Astrocyte of the cerebellum (primary cell): ENCODE measurements at regions not wholly inside any gene's neighbourhood (a gene's known extent, or its start where the extent isn't known, plus 50 kb on each side); places are given as distances from the start of the nearest gene placed in this dataset.

Experiments used
- DNase-seq: peaks from one replicate; pipeline ENCODE4 v3.0.0-alpha.2; 2011; ENCODE audit warnings: low read depth
- H3K4me3 ChIP-seq: 2 replicates; pipeline ENCODE4 v1.5.1; 2011; ENCODE audit warnings: mild to moderate bottlenecking, low read depth, low read length, moderate library complexity
- CTCF ChIP-seq: IDR thresholded peaks from 2 replicates; pipeline ENCODE4 v1.5.1; 2012; ENCODE audit warnings: low read length, low read depth, moderate library complexity, mild to moderate bottlenecking; ENCODE audit errors: missing control alignments
- in situ Hi-C: cut with HindIII; loops from 2 replicates; pipeline ENCODE4 v1.10.0; 2017; ENCODE audit warnings: low sequenced_read_pairs

- no peak for DNase-seq
- in situ Hi-C loops = no loop called here
- TF ChIP-seq CTCF = no peak
- no peak overlapping the region for H3K4me3 ChIP-seq
These were observed 281.7 kb downstream of the ZNF674 start for GRCh38 chrX:46263494-46263893.

GRCh38 chrX:46262304-46262703 is 282.9 kb downstream of the ZNF674 start:
- no peak for TF ChIP-seq CTCF
- no peak for DNase-seq
- H3K4me3 ChIP-seq = no peak overlapping the region
- in situ Hi-C loops = no loop called here

GRCh38 chrX:46260499-46260898 is 284.7 kb downstream of the ZNF674 start:
- in situ Hi-C loops = no loop called here
- no peak overlapping the region for H3K4me3 ChIP-seq
- no peak for DNase-seq
- no peak for TF ChIP-seq CTCF

GRCh38 chrX:46258356-46258755 is 286.9 kb downstream of the ZNF674 start:
- in situ Hi-C loops = no loop called here
- no peak for TF ChIP-seq CTCF

GRCh38 chrX:46257451-46257879 is 287.8 kb downstream of the ZNF674 start:
- no peak for DNase-seq
- in situ Hi-C loops = no loop called here
- H3K4me3 ChIP-seq = no peak overlapping the region
- TF ChIP-seq CTCF = no peak

More at GRCh38 chrX:46258356-46258755, 286.9 kb downstream of the ZNF674 start:
- no peak for DNase-seq
- no peak overlapping the region for H3K4me3 ChIP-seq

- H3K4me3 ChIP-seq = no peak overlapping the region
- no peak for TF ChIP-seq CTCF
- in situ Hi-C loops = no loop called here
- no peak for DNase-seq
These were observed 288.3 kb downstream of the ZNF674 start for GRCh38 chrX:46256875-46257274.

- DNase-seq = no peak
- no peak overlapping the region for H3K4me3 ChIP-seq
- in situ Hi-C loops = no loop called here
- no peak for TF ChIP-seq CTCF
These were observed 290.2 kb downstream of the ZNF674 start for GRCh38 chrX:46255046-46255445.
